Left ventricle myocardium superior (tissue), 1 donor: ENCODE measurements at regions not wholly inside any gene's neighbourhood (a gene's known extent, or its start where the extent isn't known, plus 50 kb on each side); places are given as distances from the start of the nearest gene placed in this dataset.

Experiments
- ATAC-seq: fragments of 200-7000 bp; cut with Tn5 transposase; one replicate; pipeline ENCODE4 v1.9.1; 2020; ENCODE audit warnings: mild to moderate bottlenecking, moderate library complexity
- DNase-seq: peaks from one replicate; pipeline ENCODE4 v3.0.0-alpha.2; 2020
- intact Hi-C: fragments of 100-400 bp; cut with micrococcal nuclease; formaldehyde crosslinking; loops from one replicate; pipeline ENCODE4 v1.11.0; 2022
- donor health status: DM: no; HTN: yes; CAD: no; lungs with severe emphysema.

DNA sequence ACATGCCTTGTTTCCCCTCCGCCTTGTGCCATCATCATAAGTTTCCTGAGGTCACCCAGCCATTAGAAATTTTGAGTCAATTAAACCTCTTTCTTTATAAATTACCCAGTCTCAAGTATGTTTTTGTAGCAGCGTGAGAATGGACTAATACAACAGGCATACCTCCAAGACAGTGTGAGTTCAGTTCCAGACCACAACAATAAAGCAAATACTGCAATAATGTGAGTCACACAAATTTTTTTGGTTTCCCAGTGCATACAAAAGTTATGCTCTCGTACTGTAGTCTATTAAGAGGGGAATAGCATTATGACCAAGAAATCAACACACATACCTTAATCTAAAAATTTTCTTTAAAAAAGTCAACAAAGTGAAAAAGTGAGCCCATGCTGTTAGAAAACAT is 217.2 kb downstream of the NR4A2 start:
- intact Hi-C loops = no loop called here
- no peak for ATAC-seq
- no peak for DNase-seq

GRCh38 chr2:156112323-156112722 is 220.2 kb downstream of the NR4A2 start:
- no peak for ATAC-seq
- no peak for DNase-seq
- intact Hi-C loops = no loop called here

GRCh38 chr2:156110890-156111289 is 221.6 kb downstream of the NR4A2 start:
- DNase-seq (no peak), ATAC-seq (no peak)
- intact Hi-C loops = no loop called here

GRCh38 chr2:156099382-156099781 is 233.1 kb downstream of the NR4A2 start:
- intact Hi-C loops = no loop called here
- ATAC-seq = no peak
- DNase-seq = no peak

DNA sequence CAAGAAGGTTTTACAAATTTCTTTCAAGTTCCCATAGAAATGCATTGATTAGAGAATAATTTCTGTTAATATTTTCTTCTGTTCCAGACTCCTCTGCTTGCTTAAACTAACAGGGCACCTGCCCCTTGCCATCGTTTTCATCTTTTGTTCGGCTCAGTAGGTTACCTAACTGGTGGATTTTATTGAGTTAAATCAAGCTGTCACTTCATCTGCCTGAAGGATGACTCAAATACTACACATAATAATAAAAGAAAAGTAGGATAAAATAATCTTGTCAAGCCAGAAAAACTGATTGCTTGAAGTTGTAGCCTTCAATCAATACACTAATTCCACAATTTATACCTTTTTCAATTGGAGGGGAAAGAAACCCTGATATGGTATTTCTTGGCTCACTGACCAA is 234.0 kb downstream of the NR4A2 start:
- intact Hi-C loops = no loop called here
- no peak for ATAC-seq

DNA sequence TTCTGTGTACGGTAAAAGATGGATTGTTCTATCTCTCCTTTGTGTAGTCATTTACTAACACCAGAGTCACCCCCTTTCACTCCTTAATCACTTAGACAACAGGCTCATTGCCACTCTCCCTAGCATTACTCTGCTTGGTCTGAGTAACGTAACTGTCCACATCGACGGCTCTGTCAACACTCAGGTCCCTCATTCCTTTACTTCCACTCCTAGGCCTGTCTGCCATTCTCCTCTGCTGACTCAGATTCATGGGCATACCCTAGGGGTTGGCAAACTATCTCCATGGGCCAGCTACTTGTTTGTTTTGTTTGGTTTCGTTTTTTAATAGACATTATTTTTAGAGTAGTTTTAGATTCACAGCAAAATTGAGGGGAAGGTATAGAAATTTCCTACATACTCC is 243.9 kb downstream of the NR4A2 start:
- no peak for ATAC-seq
- no peak for DNase-seq
- intact Hi-C loops = no loop called here

More for the DNA sequence above, 234.0 kb downstream of the NR4A2 start:
- DNase-seq = no peak

DNA sequence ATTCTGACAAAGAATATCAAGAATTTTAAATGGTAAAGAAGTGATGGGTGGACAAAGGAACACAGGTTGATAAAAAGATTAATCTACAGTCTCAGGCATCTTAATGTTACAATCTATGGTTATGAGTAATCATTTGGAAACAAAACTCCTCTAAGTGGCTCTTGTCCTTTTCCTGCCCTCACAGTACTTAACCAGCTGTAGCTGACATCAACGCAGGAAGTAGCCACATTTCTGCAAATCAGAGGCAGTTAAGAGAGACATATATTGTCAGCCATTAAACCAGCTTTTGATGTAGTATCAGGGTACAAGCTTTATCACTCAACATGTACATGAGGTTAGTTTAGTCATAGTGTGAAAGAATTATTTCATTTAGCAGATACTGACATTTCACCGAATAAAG is 244.6 kb downstream of the NR4A2 start:
- DNase-seq = no peak
- intact Hi-C loops = no loop called here
- no peak for ATAC-seq

DNA sequence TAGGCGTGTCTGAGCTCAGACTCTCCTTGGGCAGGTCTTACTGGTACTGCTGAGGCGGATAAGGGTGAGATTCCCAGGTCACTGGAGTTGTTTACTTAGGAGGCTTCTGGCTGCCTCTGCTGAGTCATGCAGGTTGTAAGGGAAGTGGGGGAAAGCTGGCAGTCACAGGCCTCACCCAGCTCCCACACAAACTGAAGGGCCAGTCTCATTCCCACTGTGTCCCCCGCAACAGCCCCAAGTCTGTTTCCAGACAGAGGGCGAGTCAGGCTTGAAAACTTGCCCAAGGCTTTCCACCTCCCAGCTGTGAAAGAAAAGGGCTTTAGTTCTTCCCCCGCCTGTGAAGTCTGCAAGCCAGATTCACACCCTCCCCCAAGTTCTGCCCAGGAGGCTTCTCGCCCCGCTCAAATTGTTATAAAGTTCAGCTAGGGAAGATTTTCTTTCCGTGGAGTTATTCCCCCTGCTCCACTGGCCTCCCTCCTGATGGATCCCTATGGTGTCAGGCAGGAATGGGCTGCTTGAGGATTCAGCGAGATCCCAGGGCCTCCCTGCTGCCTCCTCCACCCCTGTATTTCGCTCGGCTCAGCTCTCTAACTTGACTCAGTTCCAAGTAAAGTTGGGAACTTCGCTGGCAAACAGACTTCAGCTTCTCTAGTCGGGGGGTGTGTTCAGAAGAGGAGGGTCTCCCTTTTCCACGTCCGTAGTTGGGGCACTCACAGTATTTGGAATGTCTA is 248.6 kb downstream of the NR4A2 start:
- ATAC-seq (no peak), DNase-seq (no peak)
- intact Hi-C loops = no loop called here

DNA sequence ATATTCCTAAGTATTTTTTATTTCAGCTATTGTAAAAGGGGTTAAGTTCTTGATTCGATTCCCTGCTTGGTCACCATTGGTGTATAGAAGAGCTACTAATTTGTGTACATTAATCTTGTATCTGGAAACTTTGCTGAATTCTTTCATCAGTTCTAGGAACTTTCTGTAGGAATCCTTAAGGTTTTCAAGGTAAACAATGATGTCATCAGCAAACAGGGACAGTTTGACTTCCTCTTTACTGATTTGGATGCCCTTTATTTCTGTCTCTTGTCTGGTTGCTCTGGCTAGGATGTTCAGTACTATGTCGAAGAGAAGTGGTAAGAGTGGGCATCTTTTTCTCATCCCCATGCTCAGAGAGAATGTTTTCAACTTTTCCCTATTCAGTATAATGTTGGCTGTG is 252.7 kb downstream of the NR4A2 start:
- ATAC-seq = no peak
- intact Hi-C loops = no loop called here
- no peak for DNase-seq

DNA sequence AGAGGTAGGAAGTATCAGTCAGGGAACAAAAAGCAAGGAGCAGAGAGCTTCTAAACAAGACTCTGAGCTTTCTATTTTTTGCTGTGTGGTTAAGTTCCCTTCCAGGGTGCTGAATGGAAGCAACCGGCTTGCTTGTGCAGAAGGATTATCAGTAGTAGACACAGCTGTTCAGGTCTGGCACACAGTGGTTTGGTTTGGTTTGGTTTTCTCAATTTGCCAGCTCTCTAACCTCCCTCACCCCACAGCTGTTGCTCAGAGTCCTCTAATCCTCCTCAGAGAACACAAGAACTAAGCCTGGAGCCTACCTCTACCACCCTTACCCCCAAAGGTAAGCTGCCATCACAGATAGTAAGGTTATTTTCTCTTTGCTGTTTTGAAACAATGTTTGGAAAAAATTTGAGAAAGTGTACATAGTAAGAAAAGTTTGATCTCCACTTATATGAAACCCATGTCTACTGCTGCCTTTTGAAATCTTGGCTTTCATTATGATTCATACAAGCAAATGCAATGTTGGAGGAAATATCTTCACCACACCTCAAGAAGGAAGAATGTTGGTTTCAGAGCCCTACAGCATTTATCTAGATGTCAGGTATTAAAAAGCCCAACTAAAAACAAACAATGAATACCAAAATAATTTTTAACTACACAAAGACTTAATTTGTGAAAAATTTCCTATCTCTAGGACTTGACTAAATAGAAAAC is 255.3 kb downstream of the NR4A2 start:
- intact Hi-C loops = no loop called here
- ATAC-seq = no peak
- no peak for DNase-seq

- DNase-seq (no peak), ATAC-seq (no peak)
- intact Hi-C loops = no loop called here
These were observed 266.6 kb downstream of the NR4A2 start for GRCh38 chr2:156065912-156066311.

- DNase-seq = no peak
- ATAC-seq = no peak
- intact Hi-C loops = no loop called here
These were observed 268.0 kb downstream of the NR4A2 start for GRCh38 chr2:156064540-156064939.

- DNase-seq = no peak
- intact Hi-C loops = no loop called here
- ATAC-seq = no peak
These were observed 274.9 kb downstream of the NR4A2 start for GRCh38 chr2:156057647-156058046.

GRCh38 chr2:156054983-156055382 is 277.5 kb downstream of the NR4A2 start:
- intact Hi-C loops = no loop called here
- no peak for DNase-seq
- no peak for ATAC-seq

- intact Hi-C loops = no loop called here
- ATAC-seq = no peak
- DNase-seq = no peak
These were observed 285.6 kb downstream of the NR4A2 start for GRCh38 chr2:156046900-156047299.

DNA sequence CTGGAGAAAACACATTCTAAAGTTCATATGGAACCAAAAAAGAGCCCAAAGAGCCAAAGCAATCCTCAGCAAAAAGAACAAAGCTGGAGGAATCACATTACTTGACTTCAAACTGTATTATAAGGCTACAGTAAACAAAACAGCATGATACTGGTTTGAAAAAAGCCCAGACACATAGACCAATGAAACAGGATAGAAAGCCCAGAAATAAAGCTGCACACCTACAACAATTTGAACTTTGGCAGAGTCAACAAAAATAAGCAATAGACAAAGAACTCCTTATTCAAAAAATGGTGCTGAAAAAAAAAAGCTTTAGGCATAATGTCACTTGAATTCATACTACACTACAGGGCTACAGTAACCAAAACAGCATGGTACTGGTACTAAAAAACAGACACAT is 289.6 kb downstream of the NR4A2 start:
- intact Hi-C loops = no loop called here
- no peak for ATAC-seq
- no peak for DNase-seq

- ATAC-seq = no peak
- intact Hi-C loops = no loop called here
- no peak for DNase-seq
These were observed 294.5 kb downstream of the NR4A2 start for GRCh38 chr2:156038021-156038420.

GRCh38 chr2:156037482-156037881 is 295.0 kb downstream of the NR4A2 start:
- ATAC-seq (no peak), DNase-seq (no peak)
- intact Hi-C loops = no loop called here

DNA sequence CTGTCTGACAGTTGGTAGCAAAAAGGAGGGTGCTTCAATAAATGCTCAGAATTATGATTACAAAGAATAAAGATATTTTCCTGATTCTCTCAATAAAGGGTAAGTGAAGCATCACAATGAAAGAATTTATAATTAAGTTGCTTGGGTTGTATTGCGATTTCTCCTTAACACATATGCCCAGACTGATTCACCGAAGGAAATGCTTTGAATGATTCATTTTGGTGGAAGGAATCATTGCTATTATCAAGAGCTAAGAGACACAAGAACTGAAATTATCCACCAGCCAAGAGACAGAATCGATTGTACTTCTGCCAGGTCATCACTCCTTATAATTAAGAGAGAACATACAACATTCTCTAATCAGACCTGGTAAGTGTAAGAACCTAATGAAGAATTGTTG is 301.4 kb downstream of the NR4A2 start:
- intact Hi-C loops = no loop called here
- DNase-seq = no peak
- ATAC-seq = no peak

GRCh38 chr2:156023229-156023869 is 309.2 kb downstream of the NR4A2 start:
- DNase-seq = no peak
- ATAC-seq = no peak
- intact Hi-C loops = no loop called here
